ENCODE measurements at regions not wholly inside any gene's neighbourhood (a gene's known extent, or its start where the extent isn't known, plus 50 kb on each side); places are given as distances from the start of the nearest gene placed in this dataset.

DNA sequence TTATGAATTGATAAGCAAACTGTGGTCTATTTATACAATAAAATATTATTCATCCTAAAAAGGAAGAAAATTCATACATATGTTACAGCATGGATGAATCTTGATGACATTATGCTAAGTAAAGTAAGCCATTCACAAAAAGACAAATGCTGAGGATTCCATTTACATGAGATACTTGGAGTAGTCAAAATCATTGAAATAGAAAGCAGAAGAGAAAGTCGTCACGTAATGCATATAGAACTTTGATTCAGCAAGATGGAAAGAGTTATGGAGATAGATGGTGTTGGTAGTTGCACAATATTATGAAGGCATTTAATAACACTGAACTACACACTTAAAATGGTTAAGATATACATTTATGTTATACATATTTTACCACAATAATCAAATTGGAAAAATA lies 309.7 kb upstream of the KLF6 start:
- TF ChIP-seq GABPB1 (CRISPR knock-in tag; IDR thresholded peaks at IDR 0.05): no peak
- TF ChIP-seq NR3C1 (CRISPR knock-in tag; conservative IDR thresholded peaks at IDR 0.05; ENCODE audit: low read depth): no peak
- TF ChIP-seq, protein P1, sequence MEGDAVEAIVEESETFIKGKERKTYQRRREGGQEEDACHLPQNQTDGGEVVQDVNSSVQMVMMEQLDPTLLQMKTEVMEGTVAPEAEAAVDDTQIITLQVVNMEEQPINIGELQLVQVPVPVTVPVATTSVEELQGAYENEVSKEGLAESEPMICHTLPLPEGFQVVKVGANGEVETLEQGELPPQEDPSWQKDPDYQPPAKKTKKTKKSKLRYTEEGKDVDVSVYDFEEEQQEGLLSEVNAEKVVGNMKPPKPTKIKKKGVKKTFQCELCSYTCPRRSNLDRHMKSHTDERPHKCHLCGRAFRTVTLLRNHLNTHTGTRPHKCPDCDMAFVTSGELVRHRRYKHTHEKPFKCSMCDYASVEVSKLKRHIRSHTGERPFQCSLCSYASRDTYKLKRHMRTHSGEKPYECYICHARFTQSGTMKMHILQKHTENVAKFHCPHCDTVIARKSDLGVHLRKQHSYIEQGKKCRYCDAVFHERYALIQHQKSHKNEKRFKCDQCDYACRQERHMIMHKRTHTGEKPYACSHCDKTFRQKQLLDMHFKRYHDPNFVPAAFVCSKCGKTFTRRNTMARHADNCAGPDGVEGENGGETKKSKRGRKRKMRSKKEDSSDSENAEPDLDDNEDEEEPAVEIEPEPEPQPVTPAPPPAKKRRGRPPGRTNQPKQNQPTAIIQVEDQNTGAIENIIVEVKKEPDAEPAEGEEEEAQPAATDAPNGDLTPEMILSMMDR (IDR thresholded peaks at IDR 0.05): no peak
- TF ChIP-seq, protein P2, sequence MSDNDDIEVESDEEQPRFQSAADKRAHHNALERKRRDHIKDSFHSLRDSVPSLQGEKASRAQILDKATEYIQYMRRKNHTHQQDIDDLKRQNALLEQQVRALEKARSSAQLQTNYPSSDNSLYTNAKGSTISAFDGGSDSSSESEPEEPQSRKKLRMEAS (CRISPR knock-in tag; IDR thresholded peaks at IDR 0.05): no peak
- no peak for TF ChIP-seq CREB1 (CRISPR knock-in tag; IDR thresholded peaks at IDR 0.05)
- TF ChIP-seq NFYB (CRISPR knock-in tag; conservative IDR thresholded peaks at IDR 0.05; ENCODE audit: low read depth): no peak
- TF ChIP-seq CREM (CRISPR knock-in tag; IDR thresholded peaks at IDR 0.05): no peak
